ENCODE measurements at regions not wholly inside any gene's neighbourhood (a gene's known extent, or its start where the extent isn't known, plus 50 kb on each side); places are given as distances from the start of the nearest gene placed in this dataset.

DNA sequence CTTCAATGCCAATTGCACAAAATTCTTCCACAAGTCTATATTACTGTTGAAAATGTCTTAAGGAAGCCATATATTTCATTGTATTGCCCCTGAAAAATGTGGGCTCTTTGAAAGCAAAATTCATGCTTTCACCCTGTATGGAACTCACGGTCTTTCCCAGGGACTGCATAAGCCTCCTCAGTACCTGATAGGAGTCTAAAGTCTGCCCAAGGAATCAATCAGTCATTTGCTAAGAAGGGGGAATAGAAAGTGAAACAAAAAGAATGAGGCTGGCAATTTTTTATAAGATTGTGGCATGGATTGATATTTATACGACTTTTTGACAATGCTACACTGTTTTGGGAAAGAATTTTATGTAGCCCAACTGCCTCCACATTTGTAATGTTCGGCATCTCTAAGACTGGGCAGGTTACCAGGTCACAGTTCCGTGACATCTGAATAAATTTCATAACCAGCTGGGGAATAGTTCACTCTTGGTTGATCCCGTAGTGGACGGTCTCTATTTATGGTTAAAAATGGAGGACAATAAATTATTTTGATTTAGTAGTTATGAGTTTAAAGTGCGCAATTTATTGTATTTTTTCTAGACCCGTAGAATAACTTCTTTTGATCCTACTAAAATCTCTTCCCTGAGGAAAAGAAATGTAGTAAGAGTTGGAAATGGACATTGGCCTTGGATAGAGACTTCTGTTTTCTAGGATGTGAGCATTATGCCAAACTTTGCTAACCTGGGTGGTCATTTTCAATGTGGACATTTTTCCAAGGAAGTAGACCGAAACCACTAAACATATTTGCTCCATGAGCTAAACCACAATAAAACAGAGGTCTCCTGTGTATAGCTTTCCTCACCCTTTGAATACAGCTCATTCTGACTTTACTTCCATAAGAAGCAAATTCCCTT lies 1585.4 kb downstream of the EFNB2 start:
- TF ChIP-seq EZH2 (IDR thresholded peaks at IDR 0.05; ENCODE audit: insufficient read depth, poor library complexity, severe bottlenecking): no peak
- TF ChIP-seq EZH2phosphoT487 (IDR thresholded peaks at IDR 0.05; ENCODE audit: insufficient read depth, low read depth): no peak
